ENCODE measurements at regions not wholly inside any gene's neighbourhood (a gene's known extent, or its start where the extent isn't known, plus 50 kb on each side); places are given as distances from the start of the nearest gene placed in this dataset.

GRCh38 chr4:114196606-114197005 lies 217.2 kb upstream of the ARSJ start:
- Histone ChIP-seq H3K9me3 (no peaks in the 10 kb centered on the region), H3K4me1 (no peaks in the 10 kb centered on the region), H3K27ac (no peak overlapping the region), H3K36me3 (no peaks in the 10 kb centered on the region), H3K4me3 (no peak overlapping the region), H3K27me3 (no peaks in the 10 kb centered on the region)
- TF ChIP-seq, protein P1, sequence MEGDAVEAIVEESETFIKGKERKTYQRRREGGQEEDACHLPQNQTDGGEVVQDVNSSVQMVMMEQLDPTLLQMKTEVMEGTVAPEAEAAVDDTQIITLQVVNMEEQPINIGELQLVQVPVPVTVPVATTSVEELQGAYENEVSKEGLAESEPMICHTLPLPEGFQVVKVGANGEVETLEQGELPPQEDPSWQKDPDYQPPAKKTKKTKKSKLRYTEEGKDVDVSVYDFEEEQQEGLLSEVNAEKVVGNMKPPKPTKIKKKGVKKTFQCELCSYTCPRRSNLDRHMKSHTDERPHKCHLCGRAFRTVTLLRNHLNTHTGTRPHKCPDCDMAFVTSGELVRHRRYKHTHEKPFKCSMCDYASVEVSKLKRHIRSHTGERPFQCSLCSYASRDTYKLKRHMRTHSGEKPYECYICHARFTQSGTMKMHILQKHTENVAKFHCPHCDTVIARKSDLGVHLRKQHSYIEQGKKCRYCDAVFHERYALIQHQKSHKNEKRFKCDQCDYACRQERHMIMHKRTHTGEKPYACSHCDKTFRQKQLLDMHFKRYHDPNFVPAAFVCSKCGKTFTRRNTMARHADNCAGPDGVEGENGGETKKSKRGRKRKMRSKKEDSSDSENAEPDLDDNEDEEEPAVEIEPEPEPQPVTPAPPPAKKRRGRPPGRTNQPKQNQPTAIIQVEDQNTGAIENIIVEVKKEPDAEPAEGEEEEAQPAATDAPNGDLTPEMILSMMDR (IDR thresholded peaks at IDR 0.05): no peak
- TF ChIP-seq EP300 (IDR thresholded peaks at IDR 0.05; ENCODE audit: low read depth) (no peak), POLR2A (IDR thresholded peaks at IDR 0.05) (no peak), POLR2AphosphoS5 (IDR thresholded peaks at IDR 0.05) (no peak)
- in situ Hi-C loops (cut with MboI; ENCODE audit: low pct_ligation_motif_present in 1 of 4, low pct_unique_long_range_greater_than_20kb in 1 of 4, low sequenced_read_pairs in 3 of 4): loop anchor here in 1 of 4 donors (25.0 kb wide), 1 partner anchor 809 kb away; no protein-coding TSS in a partner anchor
- DNase-seq: no peak
- 78 to 87% methylated on average over 2 of the region's 2 CpGs for WGBS, 2 donors (ENCODE audit: low coverage in 1 of 2)
- intact Hi-C loops (cut with DNase I; ENCODE audit: low total_unique reads): no loop called here

DNA sequence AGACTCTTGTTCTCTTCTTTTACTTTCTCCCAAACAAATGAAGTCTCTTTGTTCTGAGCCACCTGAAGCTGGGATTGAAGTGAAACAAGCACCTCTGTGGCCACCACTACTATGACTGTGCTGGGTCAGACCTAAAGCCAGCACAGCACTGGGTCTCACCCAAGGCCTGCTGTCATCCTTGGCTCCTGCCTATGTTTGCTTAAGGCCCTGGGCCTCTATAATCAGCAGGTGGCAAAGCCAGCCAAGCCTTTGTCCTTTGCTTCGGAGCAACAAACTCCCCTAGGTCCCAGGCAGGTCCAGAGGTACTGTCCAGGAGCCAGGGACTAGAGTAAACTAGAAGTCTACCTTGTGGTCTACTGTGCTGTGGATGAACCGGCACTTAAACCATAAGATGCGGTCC lies 220.6 kb upstream of the ARSJ start:
- Histone ChIP-seq H3K4me1 (no peaks in the 10 kb centered on the region), H3K9me3 (no peaks in the 10 kb centered on the region), H3K27ac (no peak overlapping the region), H3K27me3 (no peaks in the 10 kb centered on the region), H3K36me3 (no peaks in the 10 kb centered on the region), H3K4me3 (no peak overlapping the region)
- no peak for TF ChIP-seq POLR2AphosphoS5 (IDR thresholded peaks at IDR 0.05)
- TF ChIP-seq, protein P1 (IDR thresholded peaks at IDR 0.05): no peak
- no peak for TF ChIP-seq POLR2A (IDR thresholded peaks at IDR 0.05)
- no peak for TF ChIP-seq EP300 (IDR thresholded peaks at IDR 0.05; ENCODE audit: low read depth)
- no peak for DNase-seq
- intact Hi-C loops (cut with DNase I; ENCODE audit: low total_unique reads): no loop called here
- 83% methylated on average over 3 of the region's 3 CpGs; no CpG with 5 or more reads in 1 of the 2 donors for WGBS, 2 donors (ENCODE audit: low coverage in 1 of 2)
- in situ Hi-C loops (cut with MboI; ENCODE audit: low pct_ligation_motif_present in 1 of 4, low pct_unique_long_range_greater_than_20kb in 1 of 4, low sequenced_read_pairs in 3 of 4): no loop called here

GRCh38 chr4:114205261-114205660 lies 225.8 kb upstream of the ARSJ start:
- 86 to 100% methylated on average over 1 of the region's 1 CpG for WGBS, 2 donors (ENCODE audit: low coverage in 1 of 2)
- no peaks in the 10 kb centered on the region for H3K27me3 ChIP-seq
- TF ChIP-seq, protein P1 (IDR thresholded peaks at IDR 0.05): no peak
- TF ChIP-seq EP300 (IDR thresholded peaks at IDR 0.05; ENCODE audit: low read depth): no peak
- TF ChIP-seq POLR2AphosphoS5 (IDR thresholded peaks at IDR 0.05): no peak
- no peak for TF ChIP-seq POLR2A (IDR thresholded peaks at IDR 0.05)
- in situ Hi-C loops (cut with MboI; ENCODE audit: low pct_ligation_motif_present in 1 of 4, low pct_unique_long_range_greater_than_20kb in 1 of 4, low sequenced_read_pairs in 3 of 4) (no loop called here), intact Hi-C loops (cut with DNase I; ENCODE audit: low total_unique reads) (no loop called here)
- H3K27ac ChIP-seq: no peak overlapping the region
- DNase-seq: no peak
- H3K36me3 ChIP-seq: no peaks in the 10 kb centered on the region
- H3K9me3 ChIP-seq: no peaks in the 10 kb centered on the region
- no peak overlapping the region for H3K4me3 ChIP-seq
- H3K4me1 ChIP-seq: no peaks in the 10 kb centered on the region

- in situ Hi-C loops (cut with MboI; ENCODE audit: low pct_ligation_motif_present in 1 of 4, low pct_unique_long_range_greater_than_20kb in 1 of 4, low sequenced_read_pairs in 3 of 4) (no loop called here), intact Hi-C loops (cut with DNase I; ENCODE audit: low total_unique reads) (no loop called here)
- TF ChIP-seq POLR2AphosphoS5 (IDR thresholded peaks at IDR 0.05) (no peak), POLR2A (IDR thresholded peaks at IDR 0.05) (no peak), EP300 (IDR thresholded peaks at IDR 0.05; ENCODE audit: low read depth) (no peak)
- TF ChIP-seq, protein P1 (IDR thresholded peaks at IDR 0.05): no peak
- no peak overlapping the region for H3K27ac ChIP-seq
- H3K4me3 ChIP-seq: no peak overlapping the region
- no peaks in the 10 kb centered on the region for H3K27me3 ChIP-seq
- H3K4me1 ChIP-seq: no peaks in the 10 kb centered on the region
- WGBS, 2 donors (ENCODE audit: low coverage in 1 of 2): 43 to 44% methylated on average over 3 of the region's 3 CpGs
- H3K9me3 ChIP-seq: no peaks in the 10 kb centered on the region
- no peaks in the 10 kb centered on the region for H3K36me3 ChIP-seq
- DNase-seq: no peak
Measured at GRCh38 chr4:114208574-114209151, 229.2 kb upstream of the ARSJ start.

Data from transverse colon (tissue), 4 donors.